HEK293T (cell line): ENCODE measurements at regions not wholly inside any gene's neighbourhood (a gene's known extent, or its start where the extent isn't known, plus 50 kb on each side); places are given as distances from the start of the nearest gene placed in this dataset.
"Not testable (repeated sequence)": the region's sequence is repeated elsewhere in the genome, so short reads cannot be mapped to it uniquely, and the experiment has no call there.

Source experiments
- CTCF ChIA-PET: fragments of 350-600 bp; formaldehyde crosslinking; extraction: SDS; loops from one replicate; lab custom pipeline; 2021; ENCODE audit warnings: antibody characterized with exemption, inconsistent platforms; lab: Yijun Ruan, JAX
- POLR2A ChIA-PET: fragments of 350-600 bp; formaldehyde crosslinking; extraction: SDS; loops from one replicate; lab custom pipeline; 2020; ENCODE audit warnings: antibody characterized with exemption, inconsistent platforms; lab: Yijun Ruan, JAX
- DNase-seq: peaks from one replicate; pipeline ENCODE4 v3.0.0; 2012; ENCODE audit warnings: mixed read lengths; ENCODE audit errors: extremely low spot score
- ARNT ChIP-seq: fragments of 450-650 bp; IDR thresholded peaks from 2 replicates; pipeline ENCODE4 v1.6.1; 2017; ENCODE audit warnings: mild to moderate bottlenecking
- BHLHE40 ChIP-seq: fragments of 450-650 bp; IDR thresholded peaks from 2 replicates; pipeline ENCODE4 v1.6.1; 2016; ENCODE audit warnings: mild to moderate bottlenecking, moderate library complexity, borderline replicate concordance
- CTBP1 ChIP-seq: fragments of 450-650 bp; IDR thresholded peaks from 2 replicates; pipeline ENCODE4 v1.6.1; 2016; ENCODE audit warnings: borderline replicate concordance
- ELF4 ChIP-seq: fragments of 450-650 bp; IDR thresholded peaks from 2 replicates; pipeline ENCODE4 v1.6.1; 2017; ENCODE audit warnings: antibody characterized with exemption
- FOXA1 ChIP-seq: fragments of 450-650 bp; IDR thresholded peaks from 2 replicates; pipeline ENCODE4 v1.6.1; 2016; ENCODE audit warnings: mild to moderate bottlenecking
- FOXK2 ChIP-seq: fragments of 450-650 bp; IDR thresholded peaks from 2 replicates; pipeline ENCODE4 v1.6.1; 2016; ENCODE audit warnings: mild to moderate bottlenecking
- FOXM1 ChIP-seq: fragments of 450-650 bp; IDR thresholded peaks from 2 replicates; pipeline ENCODE4 v1.6.1; 2017; ENCODE audit warnings: mild to moderate bottlenecking, borderline replicate concordance
- HDGF ChIP-seq: fragments of 450-650 bp; IDR thresholded peaks from 2 replicates; pipeline ENCODE4 v1.6.1; 2017; ENCODE audit warnings: antibody characterized with exemption, borderline replicate concordance
- L3MBTL2 ChIP-seq: fragments of 450-650 bp; conservative IDR thresholded peaks from 2 replicates; pipeline ENCODE4 v1.6.1; 2016; ENCODE audit warnings: mild to moderate bottlenecking
- LEF1 ChIP-seq: fragments of 450-650 bp; IDR thresholded peaks from 2 replicates; pipeline ENCODE4 v1.6.1; 2017; ENCODE audit warnings: mild to moderate bottlenecking, borderline replicate concordance
- NFRKB ChIP-seq: fragments of 450-650 bp; IDR thresholded peaks from 2 replicates; pipeline ENCODE4 v1.6.1; 2016; ENCODE audit warnings: mild to moderate bottlenecking, moderate library complexity
- SP1 ChIP-seq: fragments of 450-650 bp; IDR thresholded peaks from 2 replicates; pipeline ENCODE4 v1.6.1; 2017
- SUZ12 ChIP-seq: fragments of 450-650 bp; IDR thresholded peaks from 2 replicates; pipeline ENCODE4 v1.6.1; 2016; ENCODE audit warnings: mild to moderate bottlenecking
- TARDBP ChIP-seq: fragments of 450-650 bp; IDR thresholded peaks from 2 replicates; pipeline ENCODE4 v1.6.1; 2016
- ZNF384 ChIP-seq: fragments of 450-650 bp; IDR thresholded peaks from 2 replicates; pipeline ENCODE4 v1.6.1; 2016
- TF ChIP-seq, protein P1 (sequence below): fragments of 450-650 bp; IDR thresholded peaks from 2 replicates; pipeline ENCODE4 v1.6.1; 2016

DNA sequence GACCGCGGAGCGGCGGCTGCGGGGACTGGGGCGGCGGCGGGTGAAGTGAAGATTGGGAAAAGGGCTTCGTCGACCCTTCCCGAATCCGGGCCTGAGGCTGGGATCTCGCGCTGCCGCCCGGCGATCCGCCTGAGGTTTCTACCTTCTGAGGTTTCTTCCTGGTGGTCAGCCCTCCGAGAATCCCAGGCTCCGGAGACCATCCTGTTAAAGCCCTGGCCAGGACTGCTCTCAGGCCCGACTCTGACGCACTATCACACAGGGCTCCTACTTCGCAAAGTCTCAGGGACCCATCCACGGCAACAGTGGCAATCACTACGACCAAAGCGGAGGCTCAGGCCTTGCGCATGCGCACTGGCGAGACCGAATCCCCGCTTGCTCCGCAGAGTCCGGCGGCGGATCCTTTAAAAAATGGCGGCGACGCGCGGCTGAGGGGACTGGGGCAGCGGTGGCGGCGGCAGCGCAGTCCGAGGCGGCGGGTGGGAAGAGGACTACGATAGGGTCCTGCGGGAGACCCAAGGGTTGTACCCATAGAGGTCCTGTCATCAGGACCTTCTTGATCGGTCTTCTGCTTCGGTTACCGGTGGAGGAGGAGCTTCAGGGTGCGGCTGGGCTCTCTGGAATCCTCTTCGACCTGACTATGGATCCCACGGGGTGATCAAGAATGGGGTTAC is 157.2 kb upstream of the ZNF337 start:
- CTCF ChIA-PET, POLR2A ChIA-PET, DNase-seq: not testable (repeated sequence)

DNA sequence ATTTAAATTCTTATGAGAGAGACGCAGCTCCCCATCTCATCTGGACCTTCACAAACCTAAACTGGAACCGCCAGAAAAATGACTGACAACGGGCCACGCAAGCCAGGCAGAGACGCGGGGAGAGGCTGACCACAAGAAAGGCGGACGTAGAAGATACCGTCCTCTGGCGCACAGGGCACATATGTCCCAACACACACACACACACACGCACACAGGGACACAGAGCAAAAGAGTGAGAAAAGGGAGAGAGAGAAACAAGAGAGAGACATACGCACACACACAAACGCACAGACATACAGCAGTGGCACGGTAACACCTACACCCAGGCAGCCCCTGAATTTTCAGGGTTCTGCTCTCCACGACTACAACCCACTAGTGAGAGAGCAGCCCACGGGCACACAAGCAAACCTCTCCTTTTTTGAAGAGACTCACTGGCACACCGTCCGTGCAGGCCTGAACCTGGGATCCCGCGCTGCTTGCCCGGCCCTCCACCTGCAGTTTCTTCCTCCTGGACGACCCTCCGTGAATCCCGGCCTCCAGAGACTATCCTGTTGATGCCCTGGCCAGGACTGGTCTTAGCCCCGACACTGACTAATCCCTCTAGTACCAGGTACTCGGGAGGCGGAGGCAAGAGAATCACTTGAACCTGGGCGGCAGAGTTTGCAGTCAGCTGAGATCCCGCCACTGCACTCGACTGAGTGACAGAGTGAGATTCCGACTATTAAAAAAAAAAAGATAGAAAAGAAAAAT is 156.5 kb upstream of the ZNF337 start:
- DNase-seq, CTCF ChIA-PET, POLR2A ChIA-PET: not testable (repeated sequence)

DNA sequence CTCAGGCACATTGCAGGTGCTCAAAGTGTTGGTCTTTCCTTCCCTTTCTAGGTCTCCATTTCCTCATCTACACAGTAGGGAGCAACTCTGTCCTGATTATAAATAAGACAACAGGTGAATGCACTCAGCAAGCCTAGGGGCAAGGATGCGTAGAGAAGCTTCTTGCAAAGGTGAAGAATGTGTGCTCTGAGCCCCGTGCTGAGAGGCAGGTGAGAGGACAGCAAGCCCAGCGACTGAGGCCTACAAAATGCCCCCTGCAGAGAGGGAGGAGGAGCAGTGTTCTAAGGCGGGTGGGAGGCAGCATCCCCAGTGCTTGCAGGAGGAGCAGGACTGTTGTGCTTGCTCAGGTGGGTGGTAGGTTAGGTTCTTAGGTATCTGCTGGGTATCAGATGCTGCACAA is 153.5 kb upstream of the ZNF337 start:
- CTCF ChIA-PET, POLR2A ChIA-PET, DNase-seq: not testable (repeated sequence)

DNA sequence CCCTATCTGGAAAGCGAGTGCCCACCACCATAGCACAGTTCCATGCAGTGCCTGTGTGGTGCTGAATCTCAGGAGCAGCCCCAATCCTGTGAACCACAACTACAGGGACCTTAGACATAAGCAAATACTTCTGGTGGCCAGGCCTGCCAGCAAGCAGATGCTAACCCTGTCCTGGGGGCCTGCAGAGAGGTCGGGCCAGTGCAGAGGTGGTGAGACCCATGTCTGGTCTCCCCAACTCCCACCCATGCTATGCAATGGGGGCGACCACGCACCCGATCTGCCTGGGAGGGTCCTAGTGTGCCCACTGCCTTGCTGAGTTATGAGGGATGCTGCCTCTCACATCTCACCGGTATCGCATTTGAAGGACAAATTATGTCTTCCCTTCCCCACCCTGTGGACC is 151.6 kb upstream of the ZNF337 start:
- DNase-seq, result no peak
- ChIA-PET CTCF (no interaction called here), POLR2A (no interaction called here)
- no peak for TF ChIP-seq TARDBP
- TF ChIP-seq HDGF, result no peak
- no peak for TF ChIP-seq SUZ12
- TF ChIP-seq, protein P1, sequence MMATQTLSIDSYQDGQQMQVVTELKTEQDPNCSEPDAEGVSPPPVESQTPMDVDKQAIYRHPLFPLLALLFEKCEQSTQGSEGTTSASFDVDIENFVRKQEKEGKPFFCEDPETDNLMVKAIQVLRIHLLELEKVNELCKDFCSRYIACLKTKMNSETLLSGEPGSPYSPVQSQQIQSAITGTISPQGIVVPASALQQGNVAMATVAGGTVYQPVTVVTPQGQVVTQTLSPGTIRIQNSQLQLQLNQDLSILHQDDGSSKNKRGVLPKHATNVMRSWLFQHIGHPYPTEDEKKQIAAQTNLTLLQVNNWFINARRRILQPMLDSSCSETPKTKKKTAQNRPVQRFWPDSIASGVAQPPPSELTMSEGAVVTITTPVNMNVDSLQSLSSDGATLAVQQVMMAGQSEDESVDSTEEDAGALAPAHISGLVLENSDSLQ, result no peak
- no peak for TF ChIP-seq FOXA1
- TF ChIP-seq CTBP1, result no peak
- no peak for TF ChIP-seq L3MBTL2
- no peak for TF ChIP-seq FOXM1
- TF ChIP-seq LEF1, result no peak
- no peak for TF ChIP-seq ELF4
- TF ChIP-seq BHLHE40, result no peak
- TF ChIP-seq SP1, result no peak
- no peak for TF ChIP-seq ARNT
- TF ChIP-seq FOXK2, result no peak
- TF ChIP-seq ZNF384, result no peak
- TF ChIP-seq NFRKB, result no peak

DNA sequence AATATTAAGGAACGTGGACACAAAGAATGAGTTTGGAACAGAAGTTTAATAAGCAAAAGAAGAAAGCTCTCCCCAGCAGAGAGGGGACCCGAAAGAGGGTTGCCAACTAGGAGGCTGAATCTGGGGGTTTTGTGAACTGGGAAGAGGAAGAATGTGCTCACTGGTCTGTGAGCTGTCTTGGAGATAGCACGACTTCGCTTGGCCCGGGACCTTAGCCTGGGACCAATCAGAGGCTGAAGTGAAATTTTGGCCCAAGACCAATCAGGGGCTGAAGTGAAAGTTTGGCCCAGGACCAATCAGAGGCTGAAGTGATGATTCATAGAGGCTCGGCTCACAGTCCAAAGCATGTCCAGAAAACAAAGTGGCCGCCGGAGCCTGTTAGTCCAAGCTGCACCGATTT is 148.0 kb upstream of the ZNF337 start:
- POLR2A ChIA-PET, CTCF ChIA-PET, DNase-seq: not testable (repeated sequence)

DNA sequence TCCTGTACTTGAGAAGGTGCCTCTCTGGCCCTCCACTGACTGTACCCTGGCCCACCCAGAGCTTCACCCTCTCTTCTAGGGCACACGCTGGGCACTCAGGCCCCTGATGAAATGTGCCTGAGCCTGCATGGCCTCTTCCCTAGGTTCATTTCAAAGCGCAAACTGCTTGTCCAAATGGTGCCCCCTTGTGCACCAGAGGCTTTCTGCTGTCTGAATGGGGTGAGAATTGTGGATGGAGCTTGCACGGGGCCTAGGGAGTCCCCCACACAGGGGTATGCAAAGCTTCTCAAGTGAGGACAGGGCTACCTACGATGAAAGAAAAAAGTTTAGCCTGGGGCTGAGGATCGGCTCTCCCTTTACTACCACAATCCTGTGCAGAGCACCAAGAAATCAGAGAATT is 116.9 kb upstream of the ZNF337 start:
- DNase-seq, POLR2A ChIA-PET, CTCF ChIA-PET: not testable (repeated sequence)

DNA sequence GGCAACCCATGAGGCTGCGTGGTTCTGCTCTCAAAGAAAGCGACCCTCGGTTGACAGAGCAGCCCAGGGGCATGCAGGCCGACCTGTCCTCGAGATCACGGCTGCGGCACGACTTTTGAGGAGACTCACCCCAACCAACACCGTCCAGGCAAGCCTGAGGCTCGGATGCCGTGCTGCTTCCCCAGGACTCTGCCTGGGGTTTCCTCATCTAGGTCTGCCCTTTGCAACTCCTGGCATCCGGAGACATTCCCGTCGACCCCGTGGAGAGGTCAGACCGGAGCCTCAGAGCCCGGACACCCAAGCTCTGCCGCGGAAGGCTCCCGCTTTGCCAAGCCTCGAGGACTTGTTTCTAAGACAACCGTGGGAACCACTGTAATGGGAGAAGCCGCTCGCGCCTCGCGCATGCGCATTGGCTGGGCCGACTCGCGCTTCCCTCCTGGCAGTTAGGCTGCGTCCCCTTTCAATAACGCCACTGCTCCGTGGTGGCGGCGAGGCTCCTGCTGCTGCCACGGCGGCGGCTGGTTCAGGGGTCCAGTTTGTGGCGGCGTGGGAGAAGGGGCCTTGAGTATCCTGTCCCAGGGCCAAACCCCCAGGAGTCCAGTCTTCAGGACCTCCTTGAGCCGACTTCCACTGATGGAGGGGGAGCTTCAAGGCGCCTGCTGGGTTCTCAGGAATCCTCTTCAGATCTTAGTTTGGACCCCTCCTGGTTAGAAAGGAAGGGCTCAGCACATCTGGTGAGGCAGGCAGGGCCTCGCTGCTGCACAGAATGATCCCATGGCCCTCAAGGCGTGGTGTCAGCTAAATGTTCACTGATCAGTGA is 101.7 kb upstream of the ZNF337 start:
- DNase-seq, POLR2A ChIA-PET, CTCF ChIA-PET: not testable (repeated sequence)

DNA sequence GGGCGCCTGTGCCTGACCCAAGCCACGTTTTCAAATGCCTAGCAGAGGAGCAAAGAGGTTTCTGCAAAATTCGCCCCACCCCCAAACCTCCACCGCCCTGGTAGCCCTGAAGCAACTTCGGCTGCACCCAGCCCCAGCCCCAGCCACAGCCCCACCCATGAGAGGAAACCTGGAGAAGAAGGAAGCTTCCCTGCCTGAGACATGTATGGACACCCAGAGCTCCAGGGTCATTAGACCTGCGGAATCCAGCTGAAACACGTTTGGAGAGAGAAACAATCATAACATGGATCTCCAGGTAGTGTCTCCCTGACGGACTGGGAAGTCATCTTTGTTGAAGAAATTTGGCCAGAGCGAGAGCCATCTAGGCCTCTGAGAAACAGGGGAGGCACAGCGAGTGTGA is 100.4 kb upstream of the ZNF337 start:
- CTCF ChIA-PET, POLR2A ChIA-PET: not testable (repeated sequence)

DNA sequence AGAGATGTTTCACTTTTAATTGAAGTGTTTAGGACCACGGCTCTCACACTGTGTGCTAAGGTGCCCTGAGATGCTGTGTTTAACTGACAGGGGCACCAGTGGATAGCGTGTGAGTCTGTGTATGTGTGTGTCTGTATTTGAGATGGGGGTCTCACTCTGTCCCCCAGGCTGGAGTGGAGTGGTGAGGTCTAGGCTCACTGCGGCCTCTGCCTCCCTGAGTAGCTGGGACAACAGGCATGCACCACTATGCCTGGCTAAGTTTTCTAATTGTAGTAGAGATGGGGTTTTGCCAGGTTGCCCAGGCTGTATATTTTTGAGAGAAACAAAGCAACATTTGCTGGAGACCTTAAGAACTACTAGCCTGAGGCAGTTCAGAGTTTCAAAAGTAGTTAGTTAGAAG is 80.6 kb upstream of the ZNF337 start:
- POLR2A ChIA-PET, CTCF ChIA-PET, DNase-seq: not testable (repeated sequence)

More for the DNA sequence above, 100.4 kb upstream of the ZNF337 start:
- DNase-seq, result not testable (repeated sequence)

DNA sequence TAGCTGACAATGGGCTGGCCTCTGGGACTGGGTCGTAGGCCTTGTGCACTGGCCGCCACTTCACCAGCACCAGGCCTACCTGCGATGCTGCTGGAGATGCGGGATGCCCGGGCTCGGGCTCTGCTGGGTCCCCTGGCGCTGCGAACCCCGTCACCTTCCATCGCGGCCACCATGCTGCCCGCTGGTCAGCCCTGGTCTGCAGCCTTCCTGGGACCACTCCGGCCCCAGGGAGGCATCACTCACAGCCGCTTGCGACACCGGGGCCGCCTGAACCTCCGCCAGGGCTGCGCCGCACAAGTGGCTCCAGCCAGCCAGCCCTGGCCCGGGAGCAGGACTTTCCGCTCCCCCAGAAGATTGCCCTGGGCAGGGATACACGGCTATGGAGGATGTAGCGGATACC is 78.1 kb upstream of the ZNF337 start:
- CTCF ChIA-PET, DNase-seq, POLR2A ChIA-PET: not testable (repeated sequence)

DNA sequence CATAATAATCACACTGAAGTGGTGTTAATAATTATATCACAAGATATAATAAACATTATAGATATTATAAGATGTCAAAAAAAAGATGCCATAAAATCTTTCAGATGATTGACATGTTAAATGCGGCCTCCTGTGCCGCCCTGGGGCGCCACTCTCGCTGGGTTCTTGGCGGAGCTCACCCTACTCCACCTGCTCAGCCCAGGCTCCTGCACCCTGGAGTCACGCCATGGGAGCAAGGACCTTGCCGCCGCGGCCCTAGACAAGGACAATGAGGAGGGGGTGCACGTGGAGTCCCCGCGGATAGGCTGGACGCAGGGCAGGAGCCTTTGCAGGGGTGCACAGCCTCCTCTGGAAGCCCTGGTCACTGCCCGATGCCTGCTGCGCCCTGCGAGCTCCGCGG is 77.5 kb upstream of the ZNF337 start:
- POLR2A ChIA-PET, DNase-seq, CTCF ChIA-PET: not testable (repeated sequence)

DNA sequence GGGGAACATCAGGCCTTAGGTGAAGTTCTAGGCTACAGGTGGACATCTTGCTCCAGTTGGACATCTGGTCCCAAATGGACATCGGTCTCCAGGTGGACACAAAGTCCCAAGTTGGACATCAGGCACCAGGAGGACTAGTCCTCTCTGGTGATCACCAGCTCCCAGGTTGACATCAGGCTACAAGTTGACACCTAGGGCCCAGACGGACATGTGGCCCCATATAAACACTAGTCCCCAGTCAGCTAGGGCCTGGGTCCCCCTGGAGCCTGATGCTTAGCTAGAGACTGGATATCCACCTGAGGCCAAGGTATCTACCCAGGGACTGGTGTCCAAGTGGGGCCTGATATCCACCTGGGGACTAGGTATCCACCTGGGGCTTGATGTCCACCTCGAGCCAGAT is 75.8 kb upstream of the ZNF337 start:
- DNase-seq, CTCF ChIA-PET, POLR2A ChIA-PET: not testable (repeated sequence)

DNA sequence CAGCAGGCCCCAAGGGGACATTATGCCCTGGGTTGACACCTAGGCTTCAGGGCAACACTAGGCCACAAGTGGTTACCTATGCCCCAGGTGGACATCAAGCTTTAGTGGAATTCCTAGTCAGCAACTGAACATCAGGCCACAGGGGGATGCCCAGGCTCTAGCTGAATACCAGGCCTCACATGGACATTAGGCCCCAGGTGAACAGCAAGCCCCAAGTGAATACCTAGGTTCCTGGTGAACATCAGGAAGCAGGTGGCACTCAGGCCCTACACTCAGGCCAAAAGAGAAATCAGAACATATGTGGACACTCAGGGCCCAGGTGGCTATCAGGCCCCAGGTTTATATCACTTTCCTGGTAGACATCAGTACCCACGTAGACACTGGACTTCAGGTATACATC is 75.2 kb upstream of the ZNF337 start:
- DNase-seq, CTCF ChIA-PET, POLR2A ChIA-PET: not testable (repeated sequence)
